Kidney tubule cell (primary cell): ENCODE measurements at regions not wholly inside any gene's neighbourhood (a gene's known extent, or its start where the extent isn't known, plus 50 kb on each side); places are given as distances from the start of the nearest gene placed in this dataset.

Source experiments
- DNase-seq: peaks from one replicate; pipeline ENCODE4 v3.0.0-alpha.2; 2018; ENCODE audit warnings: low spot score

- DNase-seq, result no peak
Measured at GRCh38 chr13:91086936-91087716, 260.4 kb upstream of the MIR17HG start.

DNA sequence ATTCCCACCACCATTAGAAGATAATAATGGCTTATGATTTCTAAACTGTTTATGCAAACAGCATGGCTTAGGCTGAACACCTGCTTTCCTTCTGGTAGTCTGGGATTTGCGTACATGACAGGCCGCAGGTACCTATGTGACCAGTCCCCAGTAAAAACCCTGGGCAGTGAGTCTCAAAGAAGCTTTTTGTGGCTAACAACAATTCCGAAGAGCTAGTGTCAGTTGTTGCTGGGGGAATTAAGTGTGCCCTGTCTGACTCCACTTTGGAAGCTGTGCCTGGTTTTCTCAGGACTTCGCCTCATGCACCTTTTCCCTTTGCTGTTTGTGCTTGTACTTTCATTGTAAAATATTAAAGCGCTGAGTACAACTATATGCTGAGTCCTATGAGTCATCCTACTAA lies 250.2 kb upstream of the MIR17HG start:
- DNase-seq, result no peak

GRCh38 chr13:91099877-91100276 lies 247.6 kb upstream of the MIR17HG start:
- no peak for DNase-seq

GRCh38 chr13:91100944-91101343 lies 246.5 kb upstream of the MIR17HG start:
- DNase-seq, result no peak

- no peak for DNase-seq
Measured at GRCh38 chr13:91101381-91101780, 246.1 kb upstream of the MIR17HG start.

DNA sequence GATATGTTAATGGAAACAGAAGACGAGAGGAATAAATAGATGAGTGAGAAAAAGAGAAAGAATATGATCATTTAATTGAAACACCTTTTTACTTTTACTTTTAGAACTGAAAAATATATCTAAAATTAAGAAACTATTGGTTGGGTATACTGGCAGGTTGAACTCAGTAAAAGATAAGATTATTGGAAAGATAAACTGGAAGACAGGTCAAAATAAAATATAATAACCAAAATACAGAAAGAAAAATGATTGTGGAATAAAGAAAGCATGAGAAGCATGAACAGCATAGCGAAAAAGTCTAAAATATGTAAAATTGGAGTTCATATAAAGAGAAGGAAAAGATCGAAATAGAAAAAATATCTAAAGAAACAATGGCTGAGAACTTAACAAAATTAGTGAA lies 242.2 kb upstream of the MIR17HG start:
- no peak for DNase-seq

DNA sequence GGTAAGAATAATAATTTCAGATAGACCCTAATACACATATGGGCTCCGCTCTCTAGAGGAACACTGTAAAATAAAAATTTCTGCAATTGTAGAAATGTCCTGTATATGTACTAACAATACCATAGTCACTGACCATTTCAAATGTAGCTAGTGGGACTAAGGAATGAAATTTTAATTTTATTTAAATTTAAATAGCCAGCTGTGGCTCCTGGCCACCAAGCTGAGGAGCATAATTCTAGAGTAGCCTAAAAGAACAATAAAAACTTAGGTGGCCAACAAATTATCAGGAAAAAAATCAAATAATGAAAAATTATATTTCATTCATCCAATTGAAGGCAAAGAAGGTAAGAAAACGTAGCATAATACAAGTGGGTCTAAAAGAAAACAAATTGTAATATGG lies 240.9 kb upstream of the MIR17HG start:
- DNase-seq, result no peak

- DNase-seq, result no peak
Measured at GRCh38 chr13:91108315-91108714, 239.2 kb upstream of the MIR17HG start.

GRCh38 chr13:91111476-91112200 lies 235.8 kb upstream of the MIR17HG start:
- peak; percentile 76 for DNase-seq

- DNase-seq, result peak; percentile 72
Measured at GRCh38 chr13:91112201-91112923, 235.1 kb upstream of the MIR17HG start.

DNA sequence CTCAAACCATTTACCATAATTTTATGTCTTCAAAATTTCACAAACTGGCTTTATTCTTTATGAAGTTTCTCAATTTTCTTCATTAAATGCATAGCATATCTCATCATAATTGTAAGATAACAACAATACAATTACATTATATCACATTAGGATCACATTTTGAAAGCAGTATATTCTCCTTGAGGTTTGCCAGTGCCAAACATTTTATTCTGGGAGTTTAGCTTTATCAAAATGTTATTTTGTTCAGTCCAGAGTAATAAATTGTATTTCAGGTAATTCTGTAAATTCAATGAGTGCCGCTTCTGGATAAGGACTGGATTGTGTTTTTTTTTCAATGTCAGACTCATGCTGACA lies 234.6 kb upstream of the MIR17HG start:
- no peak for DNase-seq

- DNase-seq, result no peak
Measured at GRCh38 chr13:91115776-91116175, 231.7 kb upstream of the MIR17HG start.

- DNase-seq, result no peak
Measured at GRCh38 chr13:91117351-91117750, 230.1 kb upstream of the MIR17HG start.

DNA sequence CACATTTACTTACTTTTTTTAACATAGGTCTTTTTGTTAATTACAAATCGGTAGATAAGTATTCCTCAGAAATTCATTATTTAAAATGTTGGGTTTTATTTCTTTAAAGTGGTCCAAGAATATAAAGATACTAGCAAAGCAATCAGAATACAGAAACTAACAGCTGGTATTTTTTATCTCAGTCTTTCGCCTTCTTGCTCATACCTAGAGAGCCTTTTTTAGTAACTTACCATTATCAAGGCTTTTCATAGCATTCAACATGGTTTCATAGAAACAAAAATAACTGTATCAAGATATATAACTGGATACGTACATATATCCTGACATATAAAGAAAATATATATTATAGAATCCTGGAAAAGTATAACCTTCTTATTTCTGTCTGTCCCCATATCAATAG lies 227.8 kb upstream of the MIR17HG start:
- DNase-seq, result no peak

DNA sequence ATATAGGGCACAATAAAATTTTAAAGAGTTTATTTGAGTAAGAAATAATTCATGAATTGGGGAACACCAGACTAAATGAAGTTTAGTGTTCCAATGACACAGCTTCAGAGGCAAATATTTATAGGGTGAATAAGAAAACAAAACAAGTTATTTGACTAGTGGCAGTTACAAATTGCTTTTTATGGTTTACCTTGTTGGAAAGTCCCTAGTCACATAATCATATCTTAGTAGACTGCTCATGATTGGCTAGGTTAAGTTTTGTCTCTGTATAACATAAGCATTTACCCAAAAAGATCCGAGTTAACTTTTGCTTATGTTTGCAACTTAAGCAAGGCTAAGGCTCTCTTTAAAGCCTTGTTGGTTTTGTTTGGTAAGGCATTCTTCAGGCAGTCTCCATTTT lies 224.7 kb upstream of the MIR17HG start:
- peak; percentile 14 for DNase-seq

DNA sequence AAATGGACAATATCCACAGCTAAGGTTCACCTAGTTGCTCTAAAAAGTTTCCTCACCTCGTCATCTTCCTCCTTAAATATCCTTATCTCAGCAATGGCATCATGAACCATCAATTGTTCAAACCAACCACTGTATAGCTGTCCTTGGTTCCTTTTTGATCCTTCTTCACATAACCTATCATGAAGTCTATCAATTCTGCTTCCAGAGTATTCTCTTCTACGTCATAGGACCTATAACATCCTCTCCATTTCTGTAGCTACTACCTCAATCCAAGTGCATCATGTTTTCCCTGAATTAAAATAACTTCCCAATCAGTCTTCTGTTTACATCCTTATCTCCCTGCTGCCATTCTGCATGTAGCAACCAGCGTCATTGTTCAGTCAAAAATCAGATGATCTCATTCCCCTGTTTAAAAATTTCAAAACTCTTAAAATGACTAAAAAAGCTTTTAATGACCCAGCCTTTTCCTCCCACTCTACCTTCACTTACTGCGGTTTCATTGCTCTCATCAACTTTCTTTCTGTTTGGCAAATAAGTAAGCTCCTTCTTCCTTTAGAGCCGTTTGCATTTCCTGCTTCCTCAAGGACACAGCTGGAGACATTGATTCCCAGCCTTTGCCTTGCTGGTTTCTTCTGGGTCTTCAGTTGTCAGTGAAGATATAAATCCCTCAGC lies 223.9 kb upstream of the MIR17HG start:
- peak; percentile 63 for DNase-seq

GRCh38 chr13:91126806-91127205 lies 220.7 kb upstream of the MIR17HG start:
- peak; percentile 53 for DNase-seq

DNA sequence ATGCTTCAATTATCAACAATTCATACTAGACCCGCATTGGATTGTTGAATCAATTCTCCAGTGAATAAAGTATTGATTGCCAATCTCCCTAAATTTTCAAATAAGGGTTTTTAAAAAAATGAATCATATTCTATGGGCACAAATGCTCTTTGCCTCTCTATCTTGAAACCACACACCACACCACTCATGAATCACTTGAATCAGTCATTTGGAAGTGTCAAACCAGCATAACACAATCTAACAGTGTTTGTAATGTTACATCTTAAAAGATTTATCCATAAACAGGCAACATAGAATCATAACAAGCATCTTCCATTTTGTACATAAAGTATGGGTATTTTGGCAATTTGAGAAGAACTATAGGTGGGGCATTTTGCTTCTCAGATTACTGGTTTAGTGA lies 219.5 kb upstream of the MIR17HG start:
- no peak for DNase-seq

- DNase-seq, result no peak
Measured at GRCh38 chr13:91132381-91132780, 215.1 kb upstream of the MIR17HG start.

GRCh38 chr13:91132786-91133185 lies 214.7 kb upstream of the MIR17HG start:
- no peak for DNase-seq

- peak; percentile 81 for DNase-seq
Measured at GRCh38 chr13:91133941-91134802, 213.3 kb upstream of the MIR17HG start.

GRCh38 chr13:91134803-91135184 lies 212.7 kb upstream of the MIR17HG start:
- DNase-seq, result no peak
